HG03039 (cell line): ENCODE measurements at regions not wholly inside any gene's neighbourhood (a gene's known extent, or its start where the extent isn't known, plus 50 kb on each side); places are given as distances from the start of the nearest gene placed in this dataset.

ENCODE experiments used
- ATAC-seq: cut with Tn5 transposase; IDR thresholded peaks from one replicate; pipeline ENCODE4 v1.9.1; 2021; ENCODE audit warnings: mild to moderate bottlenecking, moderate library complexity; ENCODE audit not compliant: unreplicated experiment

- ATAC-seq: no peak
These were observed 235.9 kb downstream of the HGF start for GRCh38 chr7:81533931-81534330.

DNA sequence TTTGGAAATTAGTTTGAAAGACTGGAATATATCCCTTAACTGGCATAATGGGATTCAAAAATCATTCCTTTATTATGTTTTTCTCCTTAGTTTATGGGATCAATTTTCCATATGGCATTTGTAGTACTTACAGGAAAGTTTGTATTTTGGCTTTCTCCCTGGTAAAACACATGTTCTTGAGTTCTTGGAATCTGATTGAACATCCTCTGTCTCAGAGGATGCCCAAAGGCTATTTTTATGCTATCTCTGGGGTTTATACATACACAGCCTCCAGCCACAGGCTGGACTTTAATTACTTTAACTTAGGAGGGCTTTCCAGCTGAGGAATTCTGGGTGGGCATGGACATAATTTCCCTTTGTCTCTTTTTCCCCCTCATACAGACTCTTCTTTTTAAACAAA is 236.4 kb downstream of the HGF start:
- no peak for ATAC-seq

GRCh38 chr7:81529785-81530184 is 240.1 kb downstream of the HGF start:
- ATAC-seq: no peak

- no peak for ATAC-seq
These were observed 242.2 kb downstream of the HGF start for GRCh38 chr7:81527651-81528050.

DNA sequence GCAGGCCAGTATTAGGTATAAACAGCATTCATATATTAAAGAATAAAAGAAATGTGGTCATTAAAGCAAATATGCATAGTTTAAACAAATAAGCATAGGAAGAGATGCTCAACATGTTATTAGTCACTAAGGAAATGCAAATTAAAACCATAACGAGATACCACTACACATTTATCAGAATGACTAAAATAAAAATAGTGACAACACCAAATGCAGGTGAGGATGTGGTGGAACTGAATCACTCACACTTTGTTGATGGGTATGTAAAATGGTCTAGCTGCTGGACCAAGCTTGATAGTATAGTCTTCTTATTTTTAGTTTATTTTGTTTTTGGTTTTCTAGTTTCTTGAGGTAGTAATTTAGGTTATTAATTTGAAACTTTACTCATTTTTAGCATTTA is 242.9 kb downstream of the HGF start:
- no peak for ATAC-seq

DNA sequence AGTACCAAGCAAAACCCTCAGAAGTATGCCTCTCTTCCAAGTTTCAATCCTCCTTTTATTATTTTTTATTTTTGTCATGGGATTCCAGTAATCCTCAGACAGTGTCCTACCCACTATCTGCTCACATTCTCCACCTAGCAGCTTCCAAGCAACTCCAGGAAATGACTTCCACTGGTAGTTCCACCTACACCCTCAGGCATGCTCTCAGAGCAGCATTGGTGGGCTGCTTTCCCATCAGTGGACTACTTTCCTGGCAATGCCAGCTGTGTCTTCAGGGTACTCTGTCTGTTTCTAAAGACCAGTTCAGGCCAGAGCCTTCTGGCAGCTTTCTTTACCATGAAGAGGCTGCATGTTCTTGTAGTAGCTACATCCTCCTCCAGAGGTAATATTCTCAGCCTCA is 244.0 kb downstream of the HGF start:
- ATAC-seq: no peak

DNA sequence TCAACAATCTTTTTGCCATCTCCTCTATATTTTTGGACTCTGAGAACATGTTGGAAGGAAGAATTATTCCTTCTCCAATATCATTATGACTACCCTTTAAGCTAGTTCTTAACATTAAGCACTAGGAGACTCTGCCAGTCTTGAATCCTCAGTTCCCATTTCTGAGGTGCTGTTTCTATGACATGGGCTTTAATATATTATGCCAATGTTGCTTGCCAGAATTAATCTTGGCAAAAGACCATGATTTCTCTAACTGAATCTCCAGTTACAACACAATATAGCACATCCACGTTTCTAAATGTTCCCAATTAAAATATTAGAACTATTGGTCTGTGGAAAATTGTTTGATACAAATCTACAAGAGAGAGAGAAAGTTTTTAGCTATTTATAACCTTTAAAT is 250.0 kb downstream of the HGF start:
- ATAC-seq: no peak

DNA sequence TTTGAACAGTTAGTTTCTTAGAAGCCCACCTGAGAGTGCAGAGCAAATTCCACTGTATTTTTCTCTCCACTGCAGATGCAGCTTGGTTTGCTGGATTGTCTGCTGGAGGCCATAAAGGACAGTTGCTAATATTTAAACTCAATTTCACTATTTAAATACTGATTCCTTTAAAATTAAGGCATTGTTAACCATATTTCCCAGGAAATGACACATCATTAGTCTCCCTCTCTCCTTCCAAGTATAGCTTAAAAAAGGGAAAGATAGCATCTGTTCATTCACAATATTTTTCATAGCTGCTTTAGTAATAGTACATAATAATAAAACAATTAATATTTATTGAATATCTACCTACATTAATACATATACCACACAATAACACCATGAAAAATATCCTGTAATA is 252.9 kb downstream of the HGF start:
- no peak for ATAC-seq

GRCh38 chr7:81515009-81515408 is 254.8 kb downstream of the HGF start:
- no peak for ATAC-seq

- no peak for ATAC-seq
These were observed 255.3 kb downstream of the HGF start for GRCh38 chr7:81514546-81514945.

GRCh38 chr7:81510122-81510521 is 259.7 kb downstream of the HGF start:
- no peak for ATAC-seq

DNA sequence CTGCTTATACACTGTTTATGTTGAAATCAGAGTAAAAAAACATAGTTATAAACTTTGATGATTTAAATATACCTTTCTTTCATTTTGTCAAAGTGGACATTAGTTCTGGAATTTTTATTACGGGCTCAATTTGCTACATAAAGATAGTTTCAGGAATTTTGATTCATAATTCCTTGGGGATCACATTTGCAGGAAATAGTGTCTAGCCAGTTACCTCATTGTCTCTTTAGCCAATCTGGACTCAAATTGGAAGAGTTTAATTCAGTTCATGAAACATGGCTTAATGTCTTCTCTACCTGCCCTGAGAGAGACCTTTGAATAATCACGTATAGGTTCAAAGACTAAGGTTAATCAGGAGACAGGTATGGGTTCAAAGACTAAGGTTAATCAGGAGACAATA is 262.6 kb downstream of the HGF start:
- no peak for ATAC-seq

- ATAC-seq: no peak
These were observed 263.2 kb downstream of the HGF start for GRCh38 chr7:81506609-81507008.

DNA sequence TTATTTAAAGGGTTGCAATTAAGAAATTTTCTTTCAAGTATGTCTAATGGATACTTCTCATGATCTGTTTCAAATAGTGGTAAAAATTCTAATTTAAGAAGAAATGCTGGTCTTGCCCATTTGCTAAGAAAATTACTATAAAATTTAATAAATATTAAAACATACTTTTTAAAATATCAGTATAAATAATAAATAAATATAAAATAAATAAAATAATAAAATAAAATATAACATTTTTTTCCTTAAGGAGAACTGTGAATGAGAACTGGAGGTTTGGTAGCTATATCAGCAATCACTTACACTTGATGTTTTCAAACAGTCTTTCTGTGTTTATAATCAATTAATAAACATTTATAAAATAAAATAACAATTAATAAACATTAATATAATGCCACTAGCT is 266.1 kb downstream of the HGF start:
- no peak for ATAC-seq

GRCh38 chr7:81503336-81503735 is 266.5 kb downstream of the HGF start:
- ATAC-seq: no peak

DNA sequence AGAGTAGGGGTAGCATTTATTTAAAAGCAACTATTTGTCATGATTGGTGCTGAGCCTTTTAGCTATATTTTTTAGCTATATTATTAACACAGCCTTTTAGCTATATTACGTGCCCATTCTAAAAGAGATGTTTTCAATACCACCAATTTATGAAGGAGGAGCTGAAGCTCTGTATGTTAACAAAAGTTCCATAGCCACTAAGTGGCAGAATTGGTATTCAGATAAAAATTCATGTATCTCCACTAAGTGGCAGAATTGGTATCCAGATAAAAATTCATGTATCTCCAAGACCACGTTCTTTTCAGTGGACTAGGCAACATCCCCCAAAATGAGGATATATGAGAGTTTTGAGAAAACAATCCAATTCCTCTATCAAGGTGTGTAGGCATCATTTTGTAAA is 268.6 kb downstream of the HGF start:
- no peak for ATAC-seq

GRCh38 chr7:81500631-81501030 is 269.2 kb downstream of the HGF start:
- ATAC-seq: no peak

- peak; percentile 75 for ATAC-seq
These were observed 270.4 kb downstream of the HGF start for GRCh38 chr7:81499262-81500116.

- ATAC-seq: no peak
These were observed 271.7 kb downstream of the HGF start for GRCh38 chr7:81498176-81498575.

DNA sequence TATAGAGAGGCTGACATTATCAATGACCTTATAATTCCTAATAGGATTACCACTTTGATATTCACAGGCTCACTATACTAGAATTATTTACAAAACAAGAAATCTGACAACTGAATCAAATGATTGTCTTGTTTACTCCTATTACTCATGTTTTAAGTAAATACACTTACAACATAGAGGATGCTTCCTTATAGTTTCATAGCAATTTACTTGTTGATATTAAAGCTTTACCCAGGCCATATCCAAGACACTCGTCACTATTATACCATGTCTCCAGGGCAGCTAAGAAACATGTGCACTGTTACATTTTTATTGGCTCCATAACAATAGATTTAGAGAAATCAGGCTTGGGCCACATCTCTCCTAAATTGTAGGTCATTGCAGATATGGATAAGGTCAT is 276.9 kb downstream of the HGF start:
- ATAC-seq: no peak

DNA sequence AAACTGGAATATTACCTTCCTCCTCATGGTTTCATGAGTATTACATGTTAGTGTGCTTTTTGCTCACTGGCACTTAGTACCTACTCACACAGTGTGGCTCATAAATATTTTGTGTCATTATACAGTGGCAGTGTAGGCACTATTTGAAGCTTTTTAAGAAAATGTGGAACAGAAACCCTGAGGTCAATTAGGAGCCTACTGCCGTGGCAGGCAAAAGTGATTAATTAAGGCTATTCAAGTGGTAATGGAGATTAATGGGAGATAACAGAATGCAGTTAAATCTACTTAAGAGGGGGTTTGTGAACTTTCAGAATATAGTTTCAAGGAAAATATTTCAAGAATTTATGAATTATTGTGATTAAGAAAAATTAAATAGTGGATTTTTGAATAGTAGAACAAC is 277.6 kb downstream of the HGF start:
- ATAC-seq: no peak

DNA sequence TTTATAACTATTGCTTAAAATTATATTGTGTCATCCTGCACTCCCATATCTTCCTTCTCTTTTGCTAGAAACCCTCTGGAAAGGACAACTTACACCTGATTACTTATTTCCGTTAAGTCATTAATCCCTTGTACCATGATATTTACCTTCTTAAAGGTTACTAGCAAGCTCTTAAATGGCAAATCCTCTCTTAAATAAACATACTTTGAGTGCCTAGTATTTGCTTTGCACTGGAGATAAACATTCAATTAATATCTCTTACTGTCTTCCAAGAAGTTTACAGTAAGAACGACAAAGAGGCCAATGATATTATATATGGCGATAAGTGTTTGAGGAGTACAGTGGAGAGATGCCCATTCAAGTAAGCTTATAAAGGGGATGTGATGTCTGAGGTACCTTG is 278.3 kb downstream of the HGF start:
- ATAC-seq: no peak

GRCh38 chr7:81488210-81488609 is 281.6 kb downstream of the HGF start:
- no peak for ATAC-seq
